Astrocyte (in vitro differentiated cells and primary cell): ENCODE measurements at regions not wholly inside any gene's neighbourhood (a gene's known extent, or its start where the extent isn't known, plus 50 kb on each side); places are given as distances from the start of the nearest gene placed in this dataset.

Experiments
- EZH2 ChIP-seq: IDR thresholded peaks from 2 replicates; pipeline ENCODE4 v1.6.1; 2012; ENCODE audit warnings: mild to moderate bottlenecking, low read length, inconsistent platforms; ENCODE audit not compliant: insufficient read depth
- TF ChIP-seq, protein P1 (sequence below): IDR thresholded peaks from 2 replicates; pipeline ENCODE4 v1.5.1; 2011; ENCODE audit warnings: low read depth, mild to moderate bottlenecking, inconsistent platforms, low read length, moderate library complexity; ENCODE audit not compliant: insufficient read depth

DNA sequence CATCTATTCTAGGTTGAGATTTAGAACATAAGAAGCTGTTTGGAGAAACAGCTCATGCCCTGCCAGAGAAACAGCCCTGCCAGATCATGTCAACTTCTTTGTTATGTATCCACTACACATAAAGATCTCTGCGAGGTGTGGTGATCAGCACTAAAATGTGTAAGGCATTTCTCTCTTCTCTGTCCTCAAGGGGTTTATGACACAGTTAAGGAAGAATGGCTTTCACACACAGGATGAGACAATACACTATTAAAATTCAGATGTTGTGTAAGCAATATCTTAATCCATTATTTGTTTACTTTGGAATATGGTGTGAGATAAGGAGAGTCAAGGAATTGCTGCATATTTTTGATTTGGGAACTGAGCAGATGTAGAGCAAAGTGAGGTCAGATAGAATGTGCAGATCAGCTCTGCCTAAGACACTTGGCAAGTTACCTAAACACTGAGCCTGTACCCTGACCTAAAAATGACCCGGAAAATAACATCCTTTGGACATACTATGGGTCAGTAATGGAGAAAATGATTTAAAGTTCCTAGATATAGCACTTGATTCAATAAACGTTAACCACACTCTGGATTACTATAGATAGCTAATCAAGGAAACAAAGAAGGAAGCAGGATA lies 434.7 kb upstream of the PDZRN3 start:
- TF ChIP-seq, protein P1, sequence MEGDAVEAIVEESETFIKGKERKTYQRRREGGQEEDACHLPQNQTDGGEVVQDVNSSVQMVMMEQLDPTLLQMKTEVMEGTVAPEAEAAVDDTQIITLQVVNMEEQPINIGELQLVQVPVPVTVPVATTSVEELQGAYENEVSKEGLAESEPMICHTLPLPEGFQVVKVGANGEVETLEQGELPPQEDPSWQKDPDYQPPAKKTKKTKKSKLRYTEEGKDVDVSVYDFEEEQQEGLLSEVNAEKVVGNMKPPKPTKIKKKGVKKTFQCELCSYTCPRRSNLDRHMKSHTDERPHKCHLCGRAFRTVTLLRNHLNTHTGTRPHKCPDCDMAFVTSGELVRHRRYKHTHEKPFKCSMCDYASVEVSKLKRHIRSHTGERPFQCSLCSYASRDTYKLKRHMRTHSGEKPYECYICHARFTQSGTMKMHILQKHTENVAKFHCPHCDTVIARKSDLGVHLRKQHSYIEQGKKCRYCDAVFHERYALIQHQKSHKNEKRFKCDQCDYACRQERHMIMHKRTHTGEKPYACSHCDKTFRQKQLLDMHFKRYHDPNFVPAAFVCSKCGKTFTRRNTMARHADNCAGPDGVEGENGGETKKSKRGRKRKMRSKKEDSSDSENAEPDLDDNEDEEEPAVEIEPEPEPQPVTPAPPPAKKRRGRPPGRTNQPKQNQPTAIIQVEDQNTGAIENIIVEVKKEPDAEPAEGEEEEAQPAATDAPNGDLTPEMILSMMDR, result no peak
- TF ChIP-seq EZH2, result no peak
